ENCODE measurements at regions not wholly inside any gene's neighbourhood (a gene's known extent, or its start where the extent isn't known, plus 50 kb on each side); places are given as distances from the start of the nearest gene placed in this dataset.

DNA sequence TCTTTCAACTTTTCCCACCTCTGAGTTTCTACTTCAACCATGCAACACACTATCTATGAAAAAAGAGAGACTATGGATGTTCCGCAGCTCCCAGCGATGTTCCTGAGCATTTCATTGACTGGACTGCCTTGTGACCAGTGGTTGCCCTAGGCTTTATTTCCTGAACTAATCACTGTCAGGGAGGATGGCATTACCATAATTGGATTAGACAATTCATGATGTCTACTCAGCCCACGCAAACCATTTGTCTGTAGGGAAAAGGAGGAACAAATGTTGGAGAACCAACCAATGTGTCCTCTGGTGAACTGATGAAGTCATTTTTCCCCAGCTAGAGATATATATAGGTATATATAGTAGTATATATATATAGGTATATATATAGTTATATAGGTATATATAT, 229.3 kb upstream of the MCTP2 start:
- FAIRE-seq (no peak), ATAC-seq (no peak), DNase-seq (ENCODE audit: low read depth, low spot score) (no peak)
- BruUV-seq (replicated peaks): no TSS peak
- ChIA-PET POLR2A (no interaction called here), SMC1A (ENCODE audit: uncharacterized antibody, unreplicated experiment) (no interaction called here), RAD21 (ENCODE audit: unreplicated experiment) (no interaction called here), CTCF (interaction anchor here (0.6 kb wide), 1 partner anchor 15 kb away, joined by 3 read pairs; no protein-coding TSS in a partner anchor)
- H3K9ac ChIP-seq (ENCODE audit: control insufficient read depth, insufficient read depth, low read length): no peak overlapping the region
- intact Hi-C loops (cut with micrococcal nuclease; ENCODE audit: unreplicated experiment) (no loop called here), in situ Hi-C loops (cut with MboI) (no loop called here)
- H3K27ac ChIP-seq (ENCODE audit: control insufficient read depth, insufficient read depth): no peak overlapping the region
- H3K4me3 ChIP-seq: no peak overlapping the region
- no peaks in the 10 kb centered on the region for H3K4me1 ChIP-seq (ENCODE audit: control insufficient read depth, insufficient read depth, low read length)
- H2AFZ ChIP-seq (ENCODE audit: control insufficient read depth, low read depth, low read length): no peak overlapping the region
- H3K79me2 ChIP-seq (ENCODE audit: control insufficient read depth, insufficient read depth, low read length): no peaks in the 10 kb centered on the region
- 92% methylated on average over 3 of the region's 3 CpGs for WGBS (ENCODE audit: insufficient coverage, insufficient replicate concordance, low lambda C conversion rate, missing lambda C conversion rate)
- no peaks in the 10 kb centered on the region for H3K36me3 ChIP-seq (ENCODE audit: control insufficient read depth in 2 of 2, insufficient read depth in 2 of 2, low read length in 1 of 2)
- no peaks in the 10 kb centered on the region for H3K9me3 ChIP-seq (replicated peaks; ENCODE audit: control insufficient read depth, insufficient read depth, low read length)
- H4K20me1 ChIP-seq (ENCODE audit: control insufficient read depth, insufficient read depth): no peaks in the 10 kb centered on the region
- no peak overlapping the region for H3K4me2 ChIP-seq (ENCODE audit: control insufficient read depth, insufficient read depth)
- no peaks in the 10 kb centered on the region for H3K27me3 ChIP-seq (replicated peaks in 1 of 2; ENCODE audit: control insufficient read depth in 2 of 2, insufficient read depth in 2 of 2, low read length in 1 of 2)
- TF ChIP-seq, protein P1, sequence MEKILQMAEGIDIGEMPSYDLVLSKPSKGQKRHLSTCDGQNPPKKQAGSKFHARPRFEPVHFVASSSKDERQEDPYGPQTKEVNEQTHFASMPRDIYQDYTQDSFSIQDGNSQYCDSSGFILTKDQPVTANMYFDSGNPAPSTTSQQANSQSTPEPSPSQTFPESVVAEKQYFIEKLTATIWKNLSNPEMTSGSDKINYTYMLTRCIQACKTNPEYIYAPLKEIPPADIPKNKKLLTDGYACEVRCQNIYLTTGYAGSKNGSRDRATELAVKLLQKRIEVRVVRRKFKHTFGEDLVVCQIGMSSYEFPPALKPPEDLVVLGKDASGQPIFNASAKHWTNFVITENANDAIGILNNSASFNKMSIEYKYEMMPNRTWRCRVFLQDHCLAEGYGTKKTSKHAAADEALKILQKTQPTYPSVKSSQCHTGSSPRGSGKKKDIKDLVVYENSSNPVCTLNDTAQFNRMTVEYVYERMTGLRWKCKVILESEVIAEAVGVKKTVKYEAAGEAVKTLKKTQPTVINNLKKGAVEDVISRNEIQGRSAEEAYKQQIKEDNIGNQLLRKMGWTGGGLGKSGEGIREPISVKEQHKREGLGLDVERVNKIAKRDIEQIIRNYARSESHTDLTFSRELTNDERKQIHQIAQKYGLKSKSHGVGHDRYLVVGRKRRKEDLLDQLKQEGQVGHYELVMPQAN (conservative IDR thresholded peaks at IDR 0.05): no peak
- TF ChIP-seq, protein P2, sequence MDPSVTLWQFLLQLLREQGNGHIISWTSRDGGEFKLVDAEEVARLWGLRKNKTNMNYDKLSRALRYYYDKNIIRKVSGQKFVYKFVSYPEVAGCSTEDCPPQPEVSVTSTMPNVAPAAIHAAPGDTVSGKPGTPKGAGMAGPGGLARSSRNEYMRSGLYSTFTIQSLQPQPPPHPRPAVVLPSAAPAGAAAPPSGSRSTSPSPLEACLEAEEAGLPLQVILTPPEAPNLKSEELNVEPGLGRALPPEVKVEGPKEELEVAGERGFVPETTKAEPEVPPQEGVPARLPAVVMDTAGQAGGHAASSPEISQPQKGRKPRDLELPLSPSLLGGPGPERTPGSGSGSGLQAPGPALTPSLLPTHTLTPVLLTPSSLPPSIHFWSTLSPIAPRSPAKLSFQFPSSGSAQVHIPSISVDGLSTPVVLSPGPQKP (IDR thresholded peaks at IDR 0.05; ENCODE audit: low read depth, low read length): no peak
- TF ChIP-seq BACH1 (IDR thresholded peaks at IDR 0.05; ENCODE audit: borderline replicate concordance): no peak
- TF ChIP-seq, protein P3, sequence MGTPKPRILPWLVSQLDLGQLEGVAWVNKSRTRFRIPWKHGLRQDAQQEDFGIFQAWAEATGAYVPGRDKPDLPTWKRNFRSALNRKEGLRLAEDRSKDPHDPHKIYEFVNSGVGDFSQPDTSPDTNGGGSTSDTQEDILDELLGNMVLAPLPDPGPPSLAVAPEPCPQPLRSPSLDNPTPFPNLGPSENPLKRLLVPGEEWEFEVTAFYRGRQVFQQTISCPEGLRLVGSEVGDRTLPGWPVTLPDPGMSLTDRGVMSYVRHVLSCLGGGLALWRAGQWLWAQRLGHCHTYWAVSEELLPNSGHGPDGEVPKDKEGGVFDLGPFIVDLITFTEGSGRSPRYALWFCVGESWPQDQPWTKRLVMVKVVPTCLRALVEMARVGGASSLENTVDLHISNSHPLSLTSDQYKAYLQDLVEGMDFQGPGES (IDR thresholded peaks at IDR 0.05): no peak
- TF ChIP-seq, protein P4, sequence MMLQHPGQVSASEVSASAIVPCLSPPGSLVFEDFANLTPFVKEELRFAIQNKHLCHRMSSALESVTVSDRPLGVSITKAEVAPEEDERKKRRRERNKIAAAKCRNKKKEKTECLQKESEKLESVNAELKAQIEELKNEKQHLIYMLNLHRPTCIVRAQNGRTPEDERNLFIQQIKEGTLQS (IDR thresholded peaks at IDR 0.05; ENCODE audit: borderline replicate concordance, extremely low read depth, low read depth, low read length): no peak
- TF ChIP-seq RFX5 (IDR thresholded peaks at IDR 0.05; ENCODE audit: low read depth, low read length): no peak
- no peak for TF ChIP-seq FOS (IDR thresholded peaks at IDR 0.05; ENCODE audit: borderline replicate concordance, extremely low read depth, insufficient read length)
- TF ChIP-seq CHD4 (IDR thresholded peaks at IDR 0.05): no peak
- TF ChIP-seq NFYA (IDR thresholded peaks at IDR 0.05; ENCODE audit: borderline replicate concordance, low read depth, low read length): no peak
- TF ChIP-seq, protein P5, sequence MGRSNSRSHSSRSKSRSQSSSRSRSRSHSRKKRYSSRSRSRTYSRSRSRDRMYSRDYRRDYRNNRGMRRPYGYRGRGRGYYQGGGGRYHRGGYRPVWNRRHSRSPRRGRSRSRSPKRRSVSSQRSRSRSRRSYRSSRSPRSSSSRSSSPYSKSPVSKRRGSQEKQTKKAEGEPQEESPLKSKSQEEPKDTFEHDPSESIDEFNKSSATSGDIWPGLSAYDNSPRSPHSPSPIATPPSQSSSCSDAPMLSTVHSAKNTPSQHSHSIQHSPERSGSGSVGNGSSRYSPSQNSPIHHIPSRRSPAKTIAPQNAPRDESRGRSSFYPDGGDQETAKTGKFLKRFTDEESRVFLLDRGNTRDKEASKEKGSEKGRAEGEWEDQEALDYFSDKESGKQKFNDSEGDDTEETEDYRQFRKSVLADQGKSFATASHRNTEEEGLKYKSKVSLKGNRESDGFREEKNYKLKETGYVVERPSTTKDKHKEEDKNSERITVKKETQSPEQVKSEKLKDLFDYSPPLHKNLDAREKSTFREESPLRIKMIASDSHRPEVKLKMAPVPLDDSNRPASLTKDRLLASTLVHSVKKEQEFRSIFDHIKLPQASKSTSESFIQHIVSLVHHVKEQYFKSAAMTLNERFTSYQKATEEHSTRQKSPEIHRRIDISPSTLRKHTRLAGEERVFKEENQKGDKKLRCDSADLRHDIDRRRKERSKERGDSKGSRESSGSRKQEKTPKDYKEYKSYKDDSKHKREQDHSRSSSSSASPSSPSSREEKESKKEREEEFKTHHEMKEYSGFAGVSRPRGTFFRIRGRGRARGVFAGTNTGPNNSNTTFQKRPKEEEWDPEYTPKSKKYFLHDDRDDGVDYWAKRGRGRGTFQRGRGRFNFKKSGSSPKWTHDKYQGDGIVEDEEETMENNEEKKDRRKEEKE (IDR thresholded peaks at IDR 0.05): no peak
- TF ChIP-seq TBL1XR1 (IDR thresholded peaks at IDR 0.05; ENCODE audit: low read depth, low read length): no peak
- TF ChIP-seq PAX5 (IDR thresholded peaks at IDR 0.05; ENCODE audit: borderline replicate concordance, low read depth, low read length): no peak
- no peak for TF ChIP-seq JUND (IDR thresholded peaks at IDR 0.05; ENCODE audit: low read depth, low read length)
- no peak for TF ChIP-seq MYC (IDR thresholded peaks at IDR 0.05; ENCODE audit: insufficient read depth, insufficient read length, insufficient replicate concordance, low read length, severe bottlenecking)

All from GM12878 (cell line).